HG03025 (cell line): ENCODE measurements at regions not wholly inside any gene's neighbourhood (a gene's known extent, or its start where the extent isn't known, plus 50 kb on each side); places are given as distances from the start of the nearest gene placed in this dataset.
"Not testable (repeated sequence)": the region's sequence is repeated elsewhere in the genome, so short reads cannot be mapped to it uniquely, and the experiment has no call there.

Experiments used
- ATAC-seq: cut with Tn5 transposase; IDR thresholded peaks from one replicate; pipeline ENCODE4 v1.9.1; 2021; ENCODE audit warnings: mild to moderate bottlenecking, moderate library complexity; ENCODE audit not compliant: unreplicated experiment, low FRiP score

GRCh38 chr12:20089077-20089476 lies 279.3 kb upstream of the PDE3A start:
- ATAC-seq: no peak

- ATAC-seq: not testable (repeated sequence)
Observed at GRCh38 chr12:20093190-20093810, 275.0 kb upstream of the PDE3A start.

- no peak for ATAC-seq
Observed at GRCh38 chr12:20096430-20096829, 271.9 kb upstream of the PDE3A start.

DNA sequence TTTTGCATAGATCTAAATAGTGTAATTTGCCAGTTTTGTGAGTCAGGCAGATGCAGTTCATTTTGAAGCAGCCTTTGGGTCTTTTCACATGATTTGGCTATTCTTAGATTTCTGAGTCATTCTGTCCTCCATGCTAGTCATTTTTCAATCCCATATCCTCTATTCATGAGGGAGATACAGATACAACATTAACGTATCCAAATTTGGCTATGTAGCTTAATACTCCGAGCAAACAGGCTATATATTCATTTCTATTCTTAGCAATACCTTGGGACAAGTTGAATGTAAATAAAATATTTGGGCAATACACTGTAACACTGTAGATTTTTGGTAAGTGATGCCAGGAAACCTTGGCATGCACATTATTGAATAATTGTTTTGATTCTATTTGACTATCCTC lies 270.7 kb upstream of the PDE3A start:
- ATAC-seq: no peak

GRCh38 chr12:20099395-20100183 lies 268.7 kb upstream of the PDE3A start:
- ATAC-seq: no peak

GRCh38 chr12:20101046-20101445 lies 267.3 kb upstream of the PDE3A start:
- ATAC-seq: no peak

- no peak for ATAC-seq
Observed at GRCh38 chr12:20105943-20106342, 262.4 kb upstream of the PDE3A start.

DNA sequence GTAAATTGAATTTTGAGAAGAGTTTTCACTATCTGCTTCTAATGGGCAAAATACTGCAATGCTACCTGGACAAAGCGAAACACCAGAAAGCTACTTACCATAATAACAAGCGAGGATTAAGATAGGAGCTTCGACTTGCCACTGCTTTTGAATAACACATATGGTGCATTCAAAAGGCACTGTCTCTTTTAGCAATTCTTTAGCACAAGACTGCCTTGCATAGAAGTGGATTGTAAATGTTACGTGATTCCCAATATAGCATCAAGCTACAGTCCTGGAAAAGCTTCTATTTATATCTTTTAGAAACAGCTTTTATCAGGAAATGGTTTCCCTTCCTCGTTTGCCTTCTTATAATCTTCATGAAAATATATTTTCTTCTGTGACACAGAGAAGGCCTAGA lies 258.7 kb upstream of the PDE3A start:
- ATAC-seq: no peak

DNA sequence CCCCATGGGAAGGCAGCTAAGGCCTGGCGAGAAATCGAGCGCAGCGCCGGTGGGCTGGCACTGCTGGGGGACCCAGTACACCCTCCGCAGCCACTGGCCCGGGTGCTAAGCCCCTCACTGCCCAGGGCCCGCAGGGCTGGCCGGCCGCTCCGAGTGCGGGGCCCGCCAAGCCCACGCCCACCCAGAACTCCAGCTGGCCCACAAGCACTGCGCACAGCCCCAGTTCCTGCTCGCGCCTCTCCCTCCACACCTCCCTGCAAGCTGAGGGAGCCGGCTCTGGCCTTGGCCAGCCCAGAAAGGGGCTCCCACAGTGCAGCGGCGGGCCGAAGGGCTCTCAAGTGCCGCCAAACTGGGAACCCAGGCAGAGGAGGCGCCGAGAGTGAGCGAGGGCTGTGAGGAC lies 253.0 kb upstream of the PDE3A start:
- not testable (repeated sequence) for ATAC-seq

DNA sequence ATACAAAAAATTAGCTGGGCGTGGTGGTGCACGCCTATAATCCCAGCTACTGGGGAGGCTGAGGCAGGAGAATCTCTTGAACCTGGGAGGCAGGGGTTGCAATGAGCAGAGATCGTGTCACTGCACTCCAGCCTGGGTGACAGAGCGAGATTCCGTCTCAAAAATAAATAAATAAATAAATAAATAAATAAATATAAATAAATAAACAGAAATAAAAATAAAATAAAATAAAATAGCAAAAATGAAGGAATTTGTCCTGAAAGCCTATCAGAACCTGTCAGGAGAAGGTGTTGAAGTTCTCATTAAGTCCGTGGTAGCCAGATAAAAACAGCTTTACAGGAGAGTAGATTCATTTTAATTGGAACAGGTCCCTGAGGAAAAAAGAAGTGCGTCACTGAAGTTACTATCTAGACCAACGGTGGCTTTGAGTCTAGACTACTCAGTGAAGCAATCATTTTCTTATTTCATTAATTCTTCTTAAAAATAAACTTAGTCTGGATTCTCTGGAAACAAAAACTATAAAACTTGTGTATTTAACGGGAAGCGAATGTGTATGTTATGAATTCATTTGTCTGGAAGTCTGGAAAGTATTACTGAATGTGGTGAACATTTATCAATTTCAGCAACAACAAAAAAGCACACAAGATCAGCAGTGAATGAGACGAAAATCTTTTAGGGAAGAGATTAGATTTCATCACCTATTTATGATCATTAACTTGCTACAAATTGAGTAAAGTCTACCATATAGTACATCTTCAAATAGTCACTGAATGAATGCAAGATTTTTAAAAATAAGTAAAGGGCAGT lies 248.5 kb upstream of the PDE3A start:
- ATAC-seq: no peak

GRCh38 chr12:20120403-20120725 lies 248.0 kb upstream of the PDE3A start:
- ATAC-seq: no peak

DNA sequence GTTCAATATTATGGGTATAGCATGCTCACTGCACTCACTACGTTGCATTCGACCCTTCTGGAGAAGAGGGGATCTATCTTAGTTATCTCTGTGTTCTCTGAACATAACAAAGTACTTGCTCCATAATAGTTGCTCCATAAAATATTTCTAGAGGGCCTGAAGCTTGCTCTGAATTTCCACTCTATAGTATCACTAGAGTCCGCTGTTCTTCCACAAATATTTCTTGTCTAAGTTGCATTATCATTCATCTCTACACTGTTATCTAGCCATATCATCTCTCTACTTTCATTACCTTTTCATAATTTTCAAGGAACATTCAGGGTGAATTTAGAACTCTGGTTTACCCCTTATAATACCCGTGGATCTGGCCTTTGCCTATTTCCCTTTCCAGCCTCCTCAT lies 246.1 kb upstream of the PDE3A start:
- ATAC-seq: no peak

DNA sequence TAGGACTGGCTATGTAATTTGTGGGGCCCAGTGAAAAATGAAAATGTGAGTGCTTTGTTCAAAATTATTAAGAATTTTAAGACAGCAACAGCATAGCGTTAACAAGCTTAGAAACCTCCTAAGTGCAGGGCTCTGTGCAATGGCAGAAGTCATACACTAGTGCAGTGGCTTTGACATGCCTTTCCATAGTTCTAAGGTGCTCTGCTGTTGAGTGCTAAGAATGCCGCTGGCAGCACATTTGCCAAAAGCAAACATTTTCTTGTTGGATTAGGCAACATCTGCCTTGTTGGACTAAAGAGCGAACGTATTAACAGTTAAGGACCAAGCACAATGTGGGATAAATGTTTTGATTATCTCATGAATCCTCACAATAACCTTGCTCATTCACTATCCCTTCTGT lies 244.9 kb upstream of the PDE3A start:
- ATAC-seq: no peak

DNA sequence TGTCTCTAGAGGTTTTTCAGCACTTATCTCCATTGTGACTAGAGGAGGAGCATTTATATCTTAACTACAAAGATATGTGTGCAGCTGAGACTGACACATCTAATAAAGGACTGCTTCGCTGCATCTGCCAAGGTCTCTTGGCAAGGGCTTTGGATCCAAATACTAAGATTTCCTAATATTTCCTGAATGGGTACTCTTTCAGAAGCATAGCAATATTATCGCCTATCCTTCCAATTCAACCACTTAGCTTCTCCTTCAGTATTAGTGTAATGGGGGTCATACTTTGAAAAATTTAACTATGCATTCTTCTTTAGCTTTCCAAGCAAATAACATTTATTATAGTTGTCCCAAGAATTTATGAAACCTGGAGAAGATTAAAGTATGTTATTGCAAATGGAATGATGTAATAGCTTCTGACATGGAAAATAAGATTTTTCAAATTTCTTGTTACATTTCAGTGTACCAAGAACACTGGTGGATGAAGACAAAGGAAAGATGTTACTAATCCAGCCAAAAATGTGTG lies 243.0 kb upstream of the PDE3A start:
- ATAC-seq: no peak

GRCh38 chr12:20126601-20127000 lies 241.7 kb upstream of the PDE3A start:
- ATAC-seq: no peak

DNA sequence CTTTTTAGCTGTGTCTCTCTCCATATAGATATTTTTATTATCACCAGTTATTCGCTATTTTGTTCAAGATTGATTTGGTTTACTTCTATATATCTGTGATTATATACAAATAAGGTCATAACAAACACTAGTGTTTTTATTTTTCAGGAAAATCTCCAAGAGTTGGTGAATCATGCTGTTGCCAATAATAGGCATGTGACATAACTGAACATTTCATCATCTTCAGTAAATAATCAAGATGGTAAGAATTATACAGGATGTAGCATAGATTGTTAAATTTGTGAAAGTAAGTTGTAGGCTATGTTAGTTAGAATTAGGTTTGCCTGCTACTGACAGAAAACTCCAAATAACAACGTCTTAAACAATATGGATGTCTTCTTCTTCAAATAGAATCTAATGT lies 240.9 kb upstream of the PDE3A start:
- ATAC-seq: no peak

GRCh38 chr12:20128928-20129327 lies 239.4 kb upstream of the PDE3A start:
- ATAC-seq: no peak

DNA sequence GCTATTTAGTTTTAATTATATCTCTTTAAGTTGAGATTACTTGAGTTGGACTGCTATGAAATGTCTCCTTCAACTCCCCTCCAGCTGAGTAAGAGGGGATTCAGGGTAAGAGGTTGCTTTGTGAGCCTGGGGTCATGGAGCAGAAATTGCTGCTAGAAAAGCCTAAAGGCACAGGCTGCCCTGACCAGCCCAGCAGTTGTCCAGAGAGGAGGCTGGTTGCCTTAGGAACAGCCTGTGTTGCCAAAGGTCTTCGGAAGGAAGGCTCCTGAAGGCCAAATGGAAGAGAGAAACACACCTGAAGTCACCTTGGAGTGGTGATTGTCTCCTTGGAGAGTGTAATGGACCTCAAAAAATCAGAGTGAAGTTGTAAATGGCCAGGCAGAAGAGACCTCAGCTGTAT lies 235.5 kb upstream of the PDE3A start:
- no peak for ATAC-seq

- no peak for ATAC-seq
Observed at GRCh38 chr12:20134652-20135051, 233.7 kb upstream of the PDE3A start.

DNA sequence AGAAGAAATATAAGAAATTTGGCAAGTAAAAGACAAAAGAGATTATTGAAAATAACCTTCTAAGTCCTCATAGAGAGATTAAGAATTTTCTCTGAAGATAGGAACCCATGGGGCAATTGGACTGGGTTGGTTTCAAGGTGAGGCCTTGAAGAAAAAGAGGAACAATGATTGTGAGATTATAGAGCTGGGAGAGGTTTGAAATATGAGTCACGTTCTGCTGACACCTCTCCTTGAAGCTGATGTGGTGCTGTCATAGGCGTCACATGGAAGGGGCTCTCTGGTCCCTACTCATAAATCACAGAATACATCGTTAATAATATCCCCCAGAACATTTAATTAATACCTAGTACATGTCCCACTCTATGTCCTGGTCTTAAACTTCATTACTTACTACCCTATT lies 227.6 kb upstream of the PDE3A start:
- ATAC-seq: no peak

DNA sequence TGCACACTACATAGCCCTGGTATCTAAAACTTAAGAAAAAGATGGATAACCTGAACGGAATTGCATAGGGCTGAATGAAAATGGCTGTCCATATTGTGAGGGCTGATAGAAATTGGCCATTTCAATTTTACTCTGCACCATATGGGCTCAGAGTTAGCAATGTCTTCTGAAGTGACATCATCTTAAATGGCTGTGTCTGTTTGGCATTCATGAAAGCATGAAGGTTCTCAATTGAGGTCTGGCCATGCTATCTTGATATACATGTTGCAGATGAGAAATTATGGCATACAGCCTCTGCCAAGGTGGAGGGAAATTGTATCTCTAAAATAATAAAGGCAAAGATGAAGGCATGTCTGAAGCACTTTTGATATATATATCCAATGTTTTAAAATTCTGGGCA lies 226.0 kb upstream of the PDE3A start:
- ATAC-seq: no peak
